HG02885 (cell line): ENCODE measurements at regions not wholly inside any gene's neighbourhood (a gene's known extent, or its start where the extent isn't known, plus 50 kb on each side); places are given as distances from the start of the nearest gene placed in this dataset.
A peak's percentile ranks its signal among the peaks of the same experiment; 100 is the strongest.

Experiments
- ATAC-seq: cut with Tn5 transposase; IDR thresholded peaks from one replicate; pipeline ENCODE4 v1.9.1; 2021; ENCODE audit warnings: mild to moderate bottlenecking; ENCODE audit not compliant: unreplicated experiment, poor library complexity

DNA sequence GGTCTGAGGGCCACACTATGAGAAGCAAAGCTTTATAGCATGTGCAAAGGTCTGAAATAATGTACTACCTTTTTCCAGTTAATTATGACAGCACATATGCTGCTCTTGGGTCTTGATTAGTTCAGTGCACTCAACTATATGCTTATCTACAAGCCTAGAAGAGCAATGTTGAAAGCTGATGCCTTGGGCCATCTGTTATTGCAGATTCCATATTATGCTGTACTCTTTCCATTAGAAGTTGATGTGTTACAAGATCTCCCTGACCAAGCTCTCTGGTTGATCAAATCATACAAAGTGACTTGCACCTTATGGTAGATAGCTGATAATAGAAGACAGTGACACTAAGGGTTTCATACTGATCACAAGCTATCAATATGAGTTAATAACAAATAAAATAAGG lies 327.3 kb downstream of the FRK start:
- no peak for ATAC-seq

DNA sequence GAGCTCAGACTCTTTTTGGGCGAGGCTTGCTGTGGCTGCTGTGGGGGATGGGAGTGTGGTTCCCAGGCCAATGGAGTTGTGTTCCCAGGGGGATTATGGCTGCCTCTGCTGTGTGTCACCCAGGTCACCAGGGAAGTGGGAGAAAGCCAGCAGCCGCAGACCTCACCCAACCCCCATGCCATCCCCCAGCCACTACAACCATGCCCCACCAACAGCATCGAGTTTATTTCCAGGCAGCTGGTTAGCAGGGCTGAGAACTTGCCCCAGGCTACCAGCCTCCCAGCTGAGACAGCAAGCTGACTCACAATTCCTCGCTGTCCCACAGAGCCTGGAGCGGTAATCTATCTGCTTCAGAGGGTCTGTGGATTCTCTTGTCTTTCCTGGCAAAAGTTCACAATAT lies 331.7 kb downstream of the FRK start:
- ATAC-seq, result no peak

DNA sequence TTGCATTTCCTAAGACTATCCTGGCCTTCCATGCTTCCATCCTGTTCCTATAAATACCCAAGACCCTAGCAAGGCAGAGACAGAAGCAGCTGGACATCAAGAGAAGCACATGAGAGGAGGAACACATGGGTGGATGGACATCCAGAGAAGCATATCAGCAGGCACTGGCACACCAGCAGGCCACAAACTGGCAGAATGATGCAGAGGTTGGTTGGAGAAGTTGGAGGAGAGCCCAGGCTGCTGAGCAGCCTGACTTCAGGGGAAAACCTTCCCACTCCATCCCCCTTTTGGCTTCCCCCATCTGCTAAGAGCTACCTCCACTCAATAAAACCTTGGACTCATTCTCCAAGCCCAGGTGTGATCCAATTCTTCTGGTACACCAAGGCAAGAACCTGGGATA lies 332.5 kb downstream of the FRK start:
- ATAC-seq, result no peak

DNA sequence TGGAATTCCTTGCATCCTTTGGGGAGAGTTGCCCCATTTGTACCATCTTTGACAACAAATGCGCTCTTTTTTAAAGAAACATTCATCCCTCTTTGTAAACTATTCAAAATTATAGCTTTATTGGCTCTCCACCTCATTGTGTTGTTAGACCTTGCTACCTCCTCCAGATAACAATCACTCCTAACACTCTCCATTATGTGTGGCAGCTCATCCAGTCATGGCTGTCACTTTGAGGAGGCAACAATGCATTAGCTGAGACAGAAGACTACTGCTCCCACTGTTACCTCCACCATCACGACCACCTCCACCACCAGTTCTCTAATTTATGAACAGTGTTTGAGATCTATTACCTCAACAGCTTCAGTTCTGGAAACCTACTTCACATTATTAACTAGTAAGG lies 339.1 kb downstream of the FRK start:
- no peak for ATAC-seq

DNA sequence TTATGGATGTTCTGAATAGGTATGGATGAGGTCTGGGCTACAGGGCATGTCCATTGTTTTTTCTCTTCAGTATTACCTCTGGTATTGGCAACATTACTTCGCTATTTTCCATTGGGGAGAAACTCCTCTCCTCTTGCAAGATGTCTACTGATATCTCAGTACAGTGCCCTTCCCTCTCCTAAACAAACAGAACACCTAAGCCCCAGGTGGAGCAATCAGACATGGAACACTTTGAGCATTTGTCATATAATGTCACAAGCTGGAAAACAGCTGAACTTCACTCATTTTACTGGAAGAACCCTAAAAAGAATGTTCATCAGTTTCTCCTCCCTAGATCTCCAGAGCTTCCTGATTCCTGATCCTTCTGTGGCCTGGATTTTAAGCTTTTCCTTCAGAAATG lies 339.8 kb downstream of the FRK start:
- no peak for ATAC-seq

DNA sequence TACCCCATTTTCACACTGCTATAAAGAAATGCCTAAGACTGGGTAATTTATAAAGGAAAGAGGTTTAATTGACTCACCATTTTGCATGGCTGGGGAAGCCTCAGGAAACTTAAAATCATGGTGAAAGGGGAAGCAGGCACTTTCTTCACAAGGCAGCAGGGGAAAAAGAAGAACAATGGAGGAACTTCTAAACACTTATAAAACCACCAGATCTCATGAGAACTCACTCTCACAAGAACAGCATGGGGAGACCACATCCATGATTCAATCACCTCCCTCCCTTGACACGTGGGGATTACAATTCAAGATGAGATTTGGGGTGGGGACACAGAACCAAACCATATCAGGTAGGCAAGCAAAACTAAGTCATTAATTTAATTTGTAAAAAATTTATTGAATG lies 343.2 kb downstream of the FRK start:
- ATAC-seq, result peak; percentile 25

DNA sequence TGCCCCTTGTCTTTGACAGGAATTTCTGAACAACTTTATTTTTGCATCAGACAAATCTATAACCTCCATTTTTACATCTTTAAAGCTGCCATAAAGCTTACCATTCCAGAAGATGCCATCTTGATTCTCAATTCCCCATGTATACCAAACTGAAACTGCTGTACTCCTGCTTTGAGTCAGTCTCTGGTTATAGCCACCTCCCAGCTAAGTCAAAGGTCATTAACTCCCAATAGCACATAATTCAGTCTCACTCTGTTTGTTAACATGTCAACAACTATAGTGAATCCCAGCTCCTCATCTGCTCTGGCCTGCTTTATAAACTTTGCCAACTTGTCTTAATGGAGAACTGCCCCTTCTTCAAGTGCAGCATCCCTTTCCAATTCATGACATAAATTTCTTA lies 343.6 kb downstream of the FRK start:
- ATAC-seq, result peak; percentile 96

DNA sequence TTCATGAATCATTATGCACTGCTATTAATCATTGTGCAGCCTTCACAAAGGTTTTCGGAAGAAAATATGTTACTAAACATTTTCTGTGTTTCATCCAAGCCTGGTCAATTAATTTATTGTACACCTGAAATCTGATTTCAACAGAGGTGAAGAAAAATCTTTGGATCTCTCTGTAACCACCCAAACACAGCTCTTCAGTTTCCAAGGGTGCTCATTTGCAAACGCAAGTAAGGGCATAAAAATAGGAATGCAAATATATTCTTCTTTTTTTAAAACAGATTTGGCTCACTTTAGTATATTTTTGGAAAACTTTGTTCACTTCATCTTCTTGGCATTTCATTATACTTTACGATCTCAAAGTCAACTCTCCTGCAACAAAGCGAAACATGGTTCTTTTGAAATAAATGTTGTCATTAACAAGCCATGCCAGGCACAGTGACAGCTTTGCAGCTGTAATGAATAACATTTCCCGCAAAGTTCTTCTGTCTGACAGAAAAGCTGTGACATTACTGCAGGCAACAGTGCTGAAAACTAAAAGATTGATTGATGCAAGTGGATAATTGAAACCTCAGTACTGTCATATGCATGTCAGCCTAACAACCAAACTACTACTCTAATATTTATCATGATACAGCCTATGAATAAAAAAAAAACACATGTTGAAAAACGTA lies 348.3 kb downstream of the FRK start:
- ATAC-seq, result no peak

DNA sequence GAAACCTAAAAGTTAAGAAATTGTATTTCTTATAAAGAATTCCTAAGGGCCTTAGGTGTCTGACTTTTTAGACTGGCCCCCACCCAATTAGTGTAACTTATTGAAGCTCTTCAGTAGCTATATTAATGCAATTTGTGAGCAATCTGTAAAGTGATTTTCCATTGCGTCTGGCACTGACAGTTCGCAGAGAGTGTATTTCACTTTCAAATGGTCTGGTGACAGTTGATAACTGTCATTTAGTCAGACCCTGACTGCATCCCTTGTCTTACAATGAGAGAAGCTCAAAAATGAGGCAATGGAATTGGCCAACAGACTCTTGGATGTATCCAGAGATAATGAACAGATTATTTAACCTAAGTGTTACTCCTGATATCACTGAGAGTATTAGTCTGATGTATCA lies 351.8 kb downstream of the FRK start:
- ATAC-seq, result no peak

DNA sequence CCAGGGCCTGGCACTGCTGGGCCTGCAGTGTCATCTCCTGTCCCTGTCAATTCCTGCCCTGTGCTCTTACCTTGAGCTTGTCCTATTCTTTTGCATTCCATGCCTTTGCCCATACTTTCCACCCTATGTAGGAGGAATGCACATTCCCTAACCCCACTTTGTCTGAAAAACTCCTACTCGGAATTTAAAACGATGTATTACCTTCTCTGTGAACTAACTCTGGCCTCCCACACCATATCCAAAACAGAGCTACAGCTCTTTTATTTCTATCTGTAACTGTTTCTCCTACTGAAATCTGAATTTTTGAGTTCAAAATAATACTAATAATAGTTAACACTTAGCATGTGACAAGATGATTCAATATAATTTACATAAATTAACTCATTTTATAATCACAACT lies 353.7 kb downstream of the FRK start:
- no peak for ATAC-seq

DNA sequence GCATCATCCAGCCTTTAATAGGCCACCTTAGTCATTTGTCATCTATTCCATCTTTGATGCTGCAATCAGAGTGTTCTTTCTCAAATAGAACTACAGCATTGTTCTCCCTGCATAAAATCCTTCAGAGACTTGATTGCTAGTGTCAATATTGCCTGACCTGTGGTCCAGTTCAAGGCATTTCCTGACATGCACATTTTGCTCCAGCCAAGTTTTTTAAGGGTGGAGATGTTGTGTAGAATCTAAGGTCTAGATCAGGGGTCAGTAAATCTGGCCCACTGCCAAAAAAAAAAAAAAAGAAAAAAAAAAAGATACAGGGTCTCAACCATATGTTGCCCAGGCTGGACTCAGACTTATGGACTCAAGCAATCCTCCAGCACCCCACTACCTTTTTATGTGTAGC lies 354.4 kb downstream of the FRK start:
- no peak for ATAC-seq

DNA sequence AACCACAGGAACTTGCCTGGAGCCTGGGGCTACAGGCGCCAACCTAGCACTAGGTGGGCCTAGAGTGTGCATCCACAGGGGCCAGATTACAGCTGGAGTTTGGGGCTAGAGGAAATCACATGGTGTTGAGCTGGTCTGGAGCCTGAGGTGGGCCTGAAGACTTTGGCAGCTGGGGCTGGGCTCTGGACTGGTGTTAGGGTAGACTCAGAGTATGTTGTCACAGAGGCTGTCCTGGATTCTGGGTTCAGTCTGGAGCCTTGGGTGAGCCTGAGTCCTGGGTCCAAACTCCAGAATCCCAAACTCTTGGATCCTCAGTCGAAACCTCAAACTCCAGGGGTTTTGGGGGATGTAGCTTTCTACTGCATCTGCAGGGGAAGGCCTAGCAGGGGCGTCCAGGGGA lies 356.7 kb downstream of the FRK start:
- ATAC-seq, result no peak

DNA sequence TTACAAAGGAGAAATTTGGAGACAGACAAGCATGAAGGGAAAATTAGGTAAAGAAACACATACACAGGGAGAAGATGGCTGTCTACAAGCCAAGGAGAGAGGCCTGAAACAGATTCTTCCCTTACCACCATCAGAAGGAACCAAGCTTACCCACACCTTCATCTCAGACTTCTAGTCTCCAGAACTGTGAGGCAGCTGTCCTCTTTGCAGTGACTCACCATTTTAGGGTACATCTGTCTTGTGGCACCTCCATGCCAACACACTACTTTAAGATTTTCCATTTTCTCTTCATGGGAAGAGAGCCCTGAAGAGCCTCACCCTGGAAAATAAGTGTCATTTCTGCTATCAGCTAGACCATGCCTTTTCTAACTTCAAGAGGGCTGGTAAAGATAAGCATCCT lies 369.3 kb downstream of the FRK start:
- no peak for ATAC-seq

DNA sequence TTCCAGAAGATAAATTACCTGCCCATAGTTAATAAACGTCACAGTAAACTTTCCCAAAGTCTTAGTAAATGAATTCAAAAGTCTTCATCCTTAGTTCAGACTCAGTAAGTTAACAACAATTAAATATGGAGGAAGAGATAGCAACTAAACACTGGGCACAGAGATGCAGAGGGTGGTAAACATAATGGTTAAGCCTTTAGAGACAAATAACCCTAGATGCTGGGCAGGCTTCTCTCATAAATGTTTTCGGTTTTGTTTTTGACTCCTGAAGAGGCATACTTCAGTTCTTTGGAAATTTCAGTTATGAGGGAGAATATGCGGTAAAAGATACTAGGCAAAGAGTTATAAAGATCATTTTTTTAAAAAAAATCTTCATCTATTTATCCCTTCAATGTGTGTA lies 369.8 kb downstream of the FRK start:
- ATAC-seq, result no peak

DNA sequence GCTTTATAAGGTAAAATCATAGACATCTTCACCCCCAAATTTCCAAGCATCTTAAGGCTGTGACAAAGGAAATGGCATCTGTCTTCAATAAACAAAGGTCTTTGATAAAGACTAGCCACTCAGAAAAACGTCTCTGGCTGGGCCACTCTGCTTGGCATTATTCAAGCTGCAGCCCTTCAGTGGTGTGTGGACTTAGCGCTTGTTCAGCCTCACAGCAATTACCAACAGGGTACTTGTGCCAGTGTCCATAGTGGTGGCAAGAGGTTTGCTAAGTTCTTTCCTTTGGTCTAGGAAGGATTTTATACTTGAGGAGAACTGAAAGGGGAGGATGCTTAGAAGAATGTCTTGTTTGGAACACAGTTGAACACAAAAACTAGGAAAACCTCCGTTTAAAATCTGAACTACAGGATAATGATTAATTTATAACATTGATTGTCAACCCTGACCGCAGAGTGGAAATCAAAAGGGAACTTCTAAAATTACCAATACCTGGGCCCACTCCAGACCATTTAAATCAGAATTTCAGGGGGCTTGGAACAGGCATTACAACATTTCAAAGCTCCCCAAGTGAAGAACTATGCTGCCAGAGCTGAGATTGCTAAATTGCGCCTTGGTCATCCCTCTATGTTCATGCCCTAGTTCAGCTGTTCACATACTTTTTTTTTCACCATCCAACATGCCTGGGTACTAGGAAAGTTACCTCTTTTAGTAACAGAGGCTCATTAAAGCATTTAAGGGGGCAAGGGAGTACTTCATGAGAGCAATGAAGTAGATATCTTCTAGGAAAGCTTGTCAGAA lies 378.5 kb downstream of the FRK start:
- ATAC-seq, result no peak

DNA sequence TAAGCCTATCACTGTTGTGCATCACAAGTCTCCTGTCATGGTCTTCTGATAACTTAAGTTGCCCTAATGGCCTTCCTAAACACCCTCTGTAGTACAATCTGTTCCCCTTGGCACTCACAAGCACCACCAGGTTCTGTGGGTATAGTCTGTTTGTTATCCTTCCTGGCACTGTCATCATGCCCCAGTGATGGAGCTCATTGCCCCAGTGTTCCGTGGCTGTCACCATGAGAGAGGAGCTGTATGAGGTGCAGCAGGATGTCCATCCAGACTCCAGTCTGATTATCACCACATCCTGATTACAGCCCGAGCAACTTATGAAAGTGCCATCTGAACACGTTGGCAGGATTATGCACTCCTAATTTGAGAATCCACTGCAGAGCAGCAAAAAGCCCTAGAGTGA lies 380.1 kb downstream of the FRK start:
- ATAC-seq, result no peak

DNA sequence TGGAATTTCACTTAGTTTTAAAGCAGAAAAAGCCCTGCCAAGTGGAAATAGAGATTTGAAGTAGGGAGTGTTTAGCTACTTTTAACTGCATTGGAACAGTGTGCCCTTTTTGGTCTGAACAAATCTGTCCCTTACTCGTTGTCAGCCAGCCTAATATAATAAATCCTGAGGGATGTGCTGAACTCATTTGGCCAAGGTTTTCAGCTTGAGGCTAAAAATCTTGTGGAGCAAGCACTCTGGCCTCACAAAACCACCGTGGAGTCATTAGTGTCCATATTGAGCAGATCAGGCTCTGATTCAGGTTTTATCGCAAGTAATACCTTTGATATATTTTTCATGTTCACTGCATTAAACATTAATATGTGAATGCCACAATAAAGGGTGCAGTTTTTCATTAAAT lies 383.5 kb downstream of the FRK start:
- no peak for ATAC-seq

DNA sequence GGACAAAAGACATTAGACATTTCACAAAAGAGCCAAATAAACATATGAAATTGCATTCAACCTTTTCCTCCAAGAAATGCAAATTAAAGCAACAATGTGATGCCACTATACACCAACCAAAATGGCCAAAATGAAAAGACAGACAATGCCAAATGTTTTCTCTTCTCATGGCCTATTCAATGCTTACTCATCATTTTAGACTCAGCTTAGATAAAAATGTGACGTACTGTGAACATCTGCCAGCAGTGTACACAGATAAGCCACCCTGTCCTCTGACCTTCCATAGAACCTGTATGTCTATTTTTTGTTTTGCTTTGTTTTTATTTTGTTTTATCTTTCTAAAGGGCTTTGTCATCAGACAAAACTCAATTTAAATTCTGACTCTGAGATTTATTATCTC lies 385.2 kb downstream of the FRK start:
- ATAC-seq, result no peak

DNA sequence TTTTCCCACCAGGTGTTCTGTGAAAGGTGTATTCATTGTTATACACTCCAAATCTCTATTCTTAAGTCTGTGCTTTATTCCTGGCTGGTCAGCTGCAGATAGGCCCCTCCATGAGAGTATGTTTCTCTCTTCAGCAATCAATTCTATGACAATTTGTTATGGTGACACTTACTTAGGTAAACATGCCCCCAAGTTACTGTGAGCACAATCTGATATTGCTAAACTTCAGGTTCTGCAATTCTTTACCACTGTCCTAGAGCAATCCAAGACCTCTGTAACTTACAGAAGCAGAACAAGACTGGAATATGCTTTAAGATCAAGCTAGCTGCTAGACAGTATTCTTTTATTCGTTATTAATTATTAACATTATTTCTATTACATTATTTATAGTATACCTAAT lies 391.9 kb downstream of the FRK start:
- no peak for ATAC-seq

DNA sequence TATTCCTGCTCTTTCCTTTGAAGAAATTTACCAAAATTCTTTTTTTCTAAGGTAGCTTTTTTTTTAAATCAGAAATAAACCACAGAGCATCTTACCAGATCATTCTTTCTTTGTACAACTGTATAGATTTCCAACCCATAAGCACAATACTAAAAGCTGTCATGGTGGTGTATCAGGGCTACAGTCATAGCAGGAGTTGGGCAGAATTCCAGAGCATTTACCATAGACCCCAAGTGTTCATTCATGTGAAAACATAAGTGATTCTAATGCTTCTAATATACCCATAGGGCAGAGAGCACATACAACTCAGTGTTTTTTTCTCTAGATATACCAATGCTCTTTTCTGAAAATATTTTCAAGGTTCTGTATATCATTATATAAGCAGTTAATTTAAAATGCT lies 392.5 kb downstream of the FRK start:
- ATAC-seq, result no peak

DNA sequence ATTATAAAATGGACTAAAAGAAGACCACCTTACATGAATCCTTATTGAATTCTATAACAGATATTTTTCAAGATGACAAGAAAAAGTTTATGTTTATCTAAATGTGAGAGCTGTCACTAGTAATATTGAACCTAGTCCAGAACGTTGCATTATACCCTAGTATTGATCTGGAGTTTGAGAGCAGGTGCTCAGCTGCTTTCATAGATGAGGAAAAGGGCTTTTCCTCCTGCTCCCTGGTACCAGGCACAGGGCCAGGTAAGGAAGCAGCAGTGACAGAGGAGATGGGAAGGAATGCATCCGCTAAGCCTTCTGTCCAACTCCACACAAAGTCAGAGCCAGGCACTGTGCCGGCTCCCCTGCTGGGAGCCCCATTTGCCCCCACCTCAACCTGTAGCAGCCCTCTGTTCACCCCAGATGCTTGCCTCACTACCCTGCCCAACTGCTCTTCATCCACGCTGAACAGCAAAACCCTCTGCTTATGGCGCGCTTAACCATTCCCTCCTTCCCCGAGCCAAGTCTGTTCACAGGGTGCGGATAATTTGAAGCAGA lies 393.1 kb downstream of the FRK start:
- no peak for ATAC-seq

DNA sequence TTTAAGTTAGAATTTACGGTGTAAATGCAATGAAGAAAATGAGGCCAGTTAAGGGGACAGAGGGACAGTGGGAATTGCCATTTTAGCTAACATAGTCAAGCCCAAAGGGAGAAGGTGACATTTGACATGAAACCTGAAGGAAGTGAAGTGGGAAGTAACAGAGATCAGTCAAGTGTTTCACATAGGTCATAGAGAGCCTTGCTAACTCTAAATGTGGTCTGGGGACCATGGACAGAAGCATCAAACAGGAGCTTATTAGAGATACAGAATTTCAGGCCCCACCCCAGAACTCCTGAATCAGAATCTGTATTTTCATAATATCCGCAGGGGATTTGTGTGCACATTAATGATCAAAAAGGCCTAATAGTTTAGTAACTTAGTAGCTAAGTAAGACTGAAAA lies 393.7 kb downstream of the FRK start:
- no peak for ATAC-seq
